CD4-positive, alpha-beta T cell treated with Interleukin-4 for 4 hours (primary cell): ENCODE measurements at regions not wholly inside any gene's neighbourhood (a gene's known extent, or its start where the extent isn't known, plus 50 kb on each side); places are given as distances from the start of the nearest gene placed in this dataset.
"Not testable (repeated sequence)": the region's sequence is repeated elsewhere in the genome, so short reads cannot be mapped to it uniquely, and the experiment has no call there.

ENCODE experiments used
- DNase-seq: peaks from one replicate; pipeline ENCODE4 v3.0.0-alpha.2; 2020

DNA sequence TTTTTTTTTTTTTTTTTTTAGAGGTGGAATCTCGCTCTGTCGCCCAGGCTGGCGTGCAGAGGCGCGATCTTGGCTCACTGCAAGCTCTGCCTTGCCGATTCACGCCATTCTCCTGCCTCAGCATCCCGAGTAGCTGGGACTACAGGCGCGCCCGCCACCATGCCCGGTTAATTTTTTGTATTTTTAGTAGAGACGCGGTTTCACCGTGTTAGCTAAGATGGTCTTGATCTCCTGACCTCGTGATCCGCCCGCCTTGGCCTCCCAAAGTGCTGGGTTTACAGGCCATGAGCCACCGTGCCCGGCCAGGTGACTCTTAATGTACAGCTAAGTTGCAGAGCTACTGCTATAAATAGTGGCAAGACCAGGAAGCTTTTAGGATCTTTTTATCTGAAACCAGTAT, 434.9 kb upstream of the MEF2C start:
- DNase-seq = not testable (repeated sequence)

- no peak for DNase-seq
These were observed 432.5 kb upstream of the MEF2C start for GRCh38 chr5:89315286-89316100.

DNA sequence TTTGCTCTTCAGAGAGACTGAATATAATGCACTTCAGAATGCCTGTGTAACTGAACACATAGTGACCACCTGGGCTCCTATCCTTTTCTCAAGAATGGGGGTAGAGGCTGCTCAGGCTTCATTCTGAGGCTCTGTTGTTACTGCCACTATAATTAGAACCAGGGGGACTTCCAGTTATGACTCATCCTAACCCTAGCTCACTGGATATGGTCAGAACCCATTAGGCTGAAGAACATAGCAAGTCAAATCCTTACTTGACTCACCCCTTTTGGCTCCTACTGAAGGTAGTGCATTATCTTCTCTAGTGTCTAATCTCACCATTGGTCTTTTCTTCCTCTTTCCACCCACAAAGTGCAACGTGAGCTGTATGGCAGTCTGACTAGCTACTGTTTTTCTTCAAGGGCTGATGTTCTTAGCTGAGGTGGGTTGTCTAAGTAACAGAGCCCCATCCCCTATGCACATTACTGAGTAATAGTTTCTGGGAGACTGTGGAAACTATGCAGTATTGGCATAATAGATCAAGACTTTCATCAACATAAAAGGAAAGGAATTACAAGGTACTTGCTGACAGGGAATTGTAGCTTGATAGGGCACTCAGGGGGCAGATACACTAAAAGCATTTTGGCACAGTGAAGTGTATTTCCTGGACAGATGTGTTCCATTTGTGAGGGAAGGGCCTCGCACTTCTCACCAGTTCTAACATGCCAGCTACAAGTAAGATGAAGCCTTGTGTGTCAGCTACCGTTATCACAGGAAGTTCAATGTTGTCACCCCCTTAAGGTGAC, 431.0 kb upstream of the MEF2C start:
- no peak for DNase-seq

- DNase-seq = no peak
These were observed 430.1 kb upstream of the MEF2C start for GRCh38 chr5:89313044-89313443.

GRCh38 chr5:89309268-89309667, 426.3 kb upstream of the MEF2C start:
- DNase-seq = no peak

DNA sequence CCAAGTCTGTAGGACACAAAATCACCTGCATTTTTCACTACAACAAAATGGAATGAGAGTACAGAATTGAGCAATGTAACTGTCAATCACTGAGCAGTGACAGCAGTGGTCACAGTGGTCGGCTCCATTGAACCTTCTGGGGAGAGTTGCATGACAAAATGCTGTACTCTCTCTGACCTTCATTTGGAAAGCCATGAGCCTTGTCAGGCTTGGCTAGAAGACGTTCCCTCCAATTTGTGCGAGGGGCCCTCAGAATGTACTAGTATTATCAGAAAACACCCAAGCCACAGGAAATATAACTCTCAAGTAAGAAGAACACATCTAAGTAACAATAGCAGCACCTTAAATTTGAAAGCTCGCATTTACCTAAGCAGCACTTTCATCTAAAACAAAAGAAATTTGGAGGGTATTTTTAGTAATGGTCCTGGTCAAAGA, 425.6 kb upstream of the MEF2C start:
- DNase-seq = no peak

DNA sequence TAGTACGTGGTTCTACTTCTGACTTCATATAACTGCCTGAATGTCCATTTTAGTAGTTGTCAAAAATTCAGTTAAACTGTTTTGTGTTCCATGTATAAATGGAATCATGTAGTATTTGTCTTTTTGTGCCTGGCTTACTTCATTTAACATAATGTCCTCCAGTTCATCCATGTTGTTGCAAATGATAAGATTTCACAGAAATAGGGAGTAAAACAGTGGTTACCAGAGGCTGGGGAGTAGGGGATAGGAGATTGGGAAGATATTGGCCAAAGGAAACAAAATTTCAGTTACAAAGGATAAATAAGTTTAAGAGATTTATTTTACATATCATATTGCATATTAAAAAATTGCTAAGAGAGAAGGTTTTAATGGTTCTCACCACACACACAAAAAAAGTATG, 425.0 kb upstream of the MEF2C start:
- DNase-seq = no peak

DNA sequence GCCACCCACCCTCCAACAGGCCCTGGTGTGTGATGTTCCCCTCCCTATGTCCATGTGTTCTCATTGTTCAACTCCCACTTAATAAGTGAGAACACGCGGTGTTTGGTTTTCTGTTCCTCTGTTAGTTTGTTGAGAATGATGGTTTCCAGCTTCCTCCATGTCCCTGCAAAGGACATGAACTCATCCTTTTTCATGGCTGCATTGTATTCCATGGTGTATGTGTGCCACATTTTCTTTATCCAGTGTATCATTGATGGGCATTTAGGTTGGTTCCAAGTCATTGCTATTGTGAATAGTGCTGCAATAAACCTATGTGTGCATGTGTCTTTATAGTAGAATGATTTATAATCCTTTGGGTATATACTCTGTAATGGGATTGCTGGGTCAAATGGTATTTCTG, 424.2 kb upstream of the MEF2C start:
- DNase-seq = not testable (repeated sequence)

GRCh38 chr5:89303033-89303480, 420.1 kb upstream of the MEF2C start:
- DNase-seq = no peak

GRCh38 chr5:89302102-89302891, 419.3 kb upstream of the MEF2C start:
- no peak for DNase-seq

DNA sequence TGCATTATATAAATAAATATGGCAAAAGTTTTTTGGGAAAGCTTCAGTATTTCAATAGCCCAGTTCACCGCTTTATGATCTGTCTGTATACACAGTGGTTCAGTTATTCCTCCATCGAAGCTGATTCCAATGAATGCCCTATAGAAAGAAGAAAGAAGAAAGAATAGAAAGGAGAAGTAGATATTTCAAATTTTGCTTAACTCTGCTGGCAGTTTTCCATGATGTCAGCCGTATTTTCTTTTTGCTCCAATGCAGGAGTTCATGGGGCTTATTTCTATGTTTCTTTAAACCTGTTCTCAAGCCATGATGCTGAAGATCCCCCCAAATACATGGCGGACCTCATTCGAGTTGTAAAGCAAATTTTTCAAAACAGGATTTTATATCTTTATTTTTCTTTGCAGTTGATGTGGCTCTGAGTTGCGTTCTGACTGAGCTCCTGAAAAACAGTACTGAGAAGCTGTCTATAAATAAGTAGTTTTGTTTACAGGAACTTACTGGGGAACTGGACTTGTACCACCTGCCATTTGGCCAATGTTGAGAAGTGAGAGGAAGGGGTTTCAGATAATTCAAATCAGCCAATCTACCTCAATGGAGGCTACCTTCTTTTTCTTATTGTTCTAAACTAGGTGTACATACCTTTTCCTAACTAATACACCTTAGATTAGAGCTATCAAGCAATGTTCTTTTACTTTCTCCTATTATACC, 418.5 kb upstream of the MEF2C start:
- DNase-seq = no peak

- DNase-seq = no peak
These were observed 417.5 kb upstream of the MEF2C start for GRCh38 chr5:89300426-89300970.

DNA sequence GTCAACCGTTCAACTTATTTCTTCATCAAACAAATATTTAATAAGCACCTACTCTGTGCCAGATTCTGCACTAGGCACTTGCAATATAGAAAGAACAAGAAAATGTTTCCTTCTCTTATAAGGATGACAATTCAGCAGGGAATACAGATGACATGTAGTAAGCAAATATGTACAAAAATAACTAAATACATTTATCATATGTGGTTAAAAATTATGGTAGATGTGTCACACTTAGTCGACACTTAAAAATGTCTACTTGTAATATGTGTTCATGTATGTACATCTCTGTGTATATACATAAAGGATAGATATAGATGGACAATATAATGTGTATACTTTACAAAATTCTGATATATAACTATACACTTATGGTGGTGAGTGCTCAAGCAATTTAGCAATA, 417.0 kb upstream of the MEF2C start:
- DNase-seq = no peak

DNA sequence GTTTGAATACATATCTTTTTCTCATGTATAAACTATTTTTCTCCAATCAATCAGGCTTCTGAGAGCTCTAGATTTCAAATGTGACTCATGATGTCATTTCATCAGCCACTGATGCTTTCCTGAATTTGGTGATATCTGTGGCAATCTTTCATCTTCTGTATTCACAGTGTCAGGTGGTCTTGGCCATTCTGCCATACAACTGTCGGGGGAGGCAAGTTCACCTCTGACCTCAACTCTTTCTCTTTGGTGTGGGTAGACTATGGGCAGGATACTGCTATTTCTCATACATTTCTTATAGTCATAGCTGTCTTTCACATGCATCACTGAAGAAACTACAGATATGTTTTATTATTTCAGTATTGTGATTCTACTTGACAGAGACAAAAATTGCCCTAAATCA, 414.1 kb upstream of the MEF2C start:
- no peak for DNase-seq

GRCh38 chr5:89293810-89294209, 410.8 kb upstream of the MEF2C start:
- DNase-seq = no peak

DNA sequence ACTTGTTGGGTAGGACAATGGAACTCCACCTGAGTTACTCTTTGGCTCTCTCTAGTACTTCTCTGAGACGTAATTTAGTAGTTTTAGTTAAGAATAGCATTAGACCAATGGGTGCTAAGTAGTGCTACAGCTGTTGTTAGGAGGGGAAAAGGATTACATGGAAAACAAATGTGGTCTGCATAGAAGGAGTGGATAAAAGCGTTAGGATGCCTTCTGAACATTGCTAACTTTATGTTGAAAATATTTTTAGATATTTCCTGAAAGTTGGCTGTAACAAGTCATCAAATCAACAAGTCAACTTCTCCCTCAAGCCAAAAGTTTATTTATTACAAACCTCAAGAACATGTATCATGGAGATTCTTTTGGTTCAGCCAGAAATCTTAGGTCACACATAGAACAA, 409.5 kb upstream of the MEF2C start:
- DNase-seq = no peak

DNA sequence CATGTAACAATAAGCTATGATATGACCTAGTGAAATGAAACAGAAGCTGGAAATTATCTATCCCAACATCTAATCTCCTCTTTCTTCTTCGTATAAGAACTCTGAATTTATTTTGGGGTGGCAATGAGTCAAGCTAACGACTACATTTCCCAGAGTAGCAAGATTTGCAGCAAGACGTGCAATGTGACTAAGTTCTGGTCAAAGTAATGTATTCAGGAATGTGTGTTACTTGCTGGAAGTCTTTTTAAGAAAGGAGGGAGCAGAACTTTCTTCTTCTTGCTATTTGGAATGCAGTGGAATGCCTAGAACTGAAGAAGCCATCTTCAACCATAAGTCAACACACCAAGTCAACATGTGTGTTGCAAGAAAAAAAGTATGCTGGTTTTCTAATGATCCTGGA, 406.6 kb upstream of the MEF2C start:
- DNase-seq = no peak

DNA sequence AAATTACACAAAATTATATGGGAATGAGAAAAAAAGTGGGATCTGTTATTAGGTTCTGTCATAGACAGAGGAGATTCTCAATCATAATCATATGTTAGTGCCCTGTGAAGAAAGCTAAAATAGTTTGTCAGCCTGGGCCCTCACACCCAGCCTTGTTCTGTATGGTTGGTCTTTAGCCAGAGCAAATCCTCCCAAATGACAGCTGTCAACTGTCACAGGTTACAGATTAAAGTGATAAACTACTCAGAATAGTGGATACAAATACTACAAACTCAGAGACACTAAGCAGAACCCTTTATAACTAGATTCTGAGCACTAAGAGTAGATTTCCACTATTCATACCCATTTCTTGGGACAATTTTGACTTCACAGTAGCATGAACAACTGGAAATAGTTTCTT, 405.0 kb upstream of the MEF2C start:
- no peak for DNase-seq

DNA sequence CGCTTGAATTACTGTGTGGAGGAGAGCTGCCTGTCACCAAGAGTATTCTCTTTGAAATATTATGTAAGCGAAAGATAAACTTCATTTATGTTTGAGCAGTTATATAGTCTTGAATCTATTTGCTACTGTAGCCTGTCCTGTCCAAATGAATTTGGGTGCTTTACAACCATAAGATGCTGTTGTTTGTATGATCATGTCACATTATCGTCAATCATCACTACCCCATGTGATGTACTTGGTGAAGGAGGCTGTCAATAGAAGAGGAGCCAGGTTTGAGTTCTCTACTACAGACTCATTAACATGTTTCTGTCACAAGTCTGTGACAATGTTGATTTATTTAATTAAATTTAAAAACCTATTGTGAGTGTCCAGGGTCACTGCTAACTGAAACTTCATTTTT, 403.3 kb upstream of the MEF2C start:
- DNase-seq = no peak

GRCh38 chr5:89283728-89284493, 400.9 kb upstream of the MEF2C start:
- DNase-seq = no peak
